TTC549 (cell line): ENCODE measurements at regions not wholly inside any gene's neighbourhood (a gene's known extent, or its start where the extent isn't known, plus 50 kb on each side); places are given as distances from the start of the nearest gene placed in this dataset.
"Not testable (repeated sequence)": the region's sequence is repeated elsewhere in the genome, so short reads cannot be mapped to it uniquely, and the experiment has no call there.

ENCODE experiments used
- FAIRE-seq: peaks from 2 replicates; lab custom pipeline; 2012; peaks lifted over from hg19 to GRCh38; lab: Jason Lieb, UNC

DNA sequence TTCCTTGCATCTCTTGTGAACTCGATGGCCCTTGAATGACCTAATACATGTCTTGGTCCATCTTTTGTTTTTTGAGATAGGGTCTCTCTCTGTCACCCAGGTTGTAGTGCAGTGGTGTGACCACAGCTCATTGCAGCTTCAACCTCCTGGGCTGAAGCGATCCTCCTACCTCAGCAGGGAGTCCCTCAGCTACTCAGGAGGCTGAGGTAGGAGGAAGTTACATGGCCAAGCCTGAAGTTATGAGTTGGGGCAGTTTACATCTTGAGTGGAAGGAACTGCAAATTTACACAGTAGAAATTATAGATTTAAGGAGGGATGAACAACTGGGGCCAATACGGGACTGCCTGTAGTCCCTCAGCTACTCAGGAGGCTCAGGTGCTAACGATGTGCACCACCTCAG lies 97.2 kb upstream of the METTL14 start:
- FAIRE-seq = no peak

DNA sequence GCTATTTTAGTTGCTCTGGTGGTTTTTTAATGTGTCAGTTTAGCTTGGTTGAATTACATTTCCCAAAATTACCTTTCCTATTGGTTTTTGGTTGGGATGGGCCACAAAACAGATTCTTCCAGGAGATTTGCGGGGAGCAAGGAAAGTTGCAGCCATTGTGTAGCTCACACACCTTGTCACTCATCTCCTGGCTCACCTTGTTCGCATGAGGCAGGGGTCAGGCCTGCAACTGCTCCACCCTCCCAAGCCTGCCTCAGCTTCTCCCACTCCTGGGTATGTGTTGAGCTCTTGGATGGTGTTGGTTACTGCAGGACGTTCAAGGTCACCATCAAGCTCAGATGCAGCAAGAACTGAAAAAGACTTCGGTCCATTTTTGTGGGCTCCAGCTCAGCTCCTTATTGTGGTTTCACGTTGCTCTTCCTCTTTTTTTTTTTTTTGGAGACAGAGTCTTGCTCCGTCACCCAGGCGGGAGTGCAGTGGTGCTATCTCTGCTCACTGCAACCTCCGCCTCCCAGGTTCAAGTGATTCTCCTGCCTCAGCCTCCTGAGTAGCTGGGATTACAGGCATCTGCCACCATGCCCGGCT lies 95.6 kb upstream of the METTL14 start:
- no peak for FAIRE-seq

DNA sequence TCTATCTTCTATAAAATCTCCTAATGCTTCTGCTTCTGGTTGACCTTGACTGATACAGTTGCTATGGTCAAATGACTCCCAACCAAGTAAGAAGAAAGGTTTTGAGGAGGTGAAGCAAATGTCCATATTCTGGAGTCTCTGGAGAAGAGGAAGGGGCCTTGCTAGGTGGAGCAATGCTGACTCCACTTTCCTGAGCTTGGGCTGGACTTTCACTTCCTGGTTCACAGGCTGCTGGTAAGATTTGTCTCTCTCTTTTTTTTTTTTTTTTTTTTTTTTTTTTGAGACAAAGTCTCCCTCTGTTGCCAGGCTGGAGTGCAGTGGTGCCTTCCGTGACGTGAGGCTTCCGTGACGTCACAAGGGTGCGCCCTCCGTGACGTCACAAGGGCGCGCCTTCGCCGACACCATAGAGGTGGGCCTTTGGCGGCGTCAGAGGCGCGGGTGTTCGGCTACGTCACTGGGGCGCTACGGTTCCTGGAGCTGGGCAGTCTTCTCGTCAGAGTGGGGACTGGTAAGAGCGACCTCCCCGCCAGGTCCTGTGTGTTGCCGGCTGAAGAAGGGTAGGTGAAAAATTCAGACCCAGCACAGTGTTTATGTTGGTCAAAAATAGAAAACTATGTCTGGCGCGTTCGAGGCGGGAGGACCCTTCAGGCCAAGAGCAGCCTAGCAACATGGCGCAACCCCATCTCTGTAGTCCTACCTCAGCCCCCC lies 93.7 kb upstream of the METTL14 start:
- peak; percentile 73 for FAIRE-seq

DNA sequence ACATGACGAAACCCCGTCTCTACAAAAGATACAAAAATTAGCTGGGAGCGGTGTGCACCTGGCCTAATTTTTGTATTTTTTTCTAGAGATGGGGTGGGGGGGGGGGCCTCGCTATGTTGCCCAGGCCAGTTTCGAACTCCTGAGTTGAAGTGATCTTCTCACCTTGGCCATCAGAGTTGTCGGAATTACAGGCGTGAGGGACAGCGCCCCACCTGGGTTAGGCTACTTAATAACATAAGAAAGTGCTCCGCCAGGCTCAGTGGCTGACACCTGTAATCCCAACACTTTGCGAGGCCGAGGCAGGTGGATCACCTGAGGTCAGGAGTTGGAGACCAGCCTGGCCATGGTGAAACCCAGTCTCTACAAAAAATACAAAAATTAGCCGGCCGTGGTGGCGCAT lies 92.9 kb upstream of the METTL14 start:
- not testable (repeated sequence) for FAIRE-seq

DNA sequence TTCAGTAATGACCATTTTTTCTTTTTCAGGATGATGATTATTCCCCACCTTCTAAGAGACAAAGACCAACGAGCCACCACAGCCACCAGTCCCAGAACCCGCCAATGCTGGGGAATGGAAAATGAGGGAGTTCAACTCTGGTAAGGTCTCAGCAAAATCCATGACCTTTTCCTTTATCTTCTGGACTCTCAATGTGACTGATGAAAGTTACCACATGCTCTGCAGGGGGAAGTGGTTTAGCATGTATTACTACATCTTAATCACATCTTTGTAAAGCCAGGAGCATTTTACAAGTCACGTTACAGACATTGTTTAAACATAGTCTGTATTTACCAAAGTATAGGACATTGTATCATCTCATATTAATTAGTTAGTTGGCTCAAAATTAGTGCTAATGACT lies 89.3 kb upstream of the METTL14 start:
- not testable (repeated sequence) for FAIRE-seq

DNA sequence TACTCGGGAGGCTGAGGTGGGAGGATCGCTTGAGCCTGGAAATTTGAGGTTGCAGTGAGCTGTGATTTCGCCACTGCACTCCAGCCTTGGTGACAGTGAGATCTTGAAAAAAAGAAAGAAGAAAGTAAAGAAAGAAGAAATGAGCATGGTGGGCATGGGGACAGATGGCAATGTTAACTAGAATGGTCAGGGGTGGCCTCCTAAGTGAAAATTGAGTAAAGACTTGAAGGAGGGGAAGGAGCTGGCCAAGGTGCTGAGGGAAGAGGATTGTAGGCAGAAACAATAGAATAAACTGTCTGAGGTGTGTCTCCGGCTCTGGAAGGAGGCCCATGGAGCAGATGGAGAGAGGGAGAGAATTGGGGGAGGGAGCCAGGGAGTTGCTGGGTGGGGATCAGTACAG lies 60.1 kb upstream of the METTL14 start:
- FAIRE-seq = not testable (repeated sequence)

DNA sequence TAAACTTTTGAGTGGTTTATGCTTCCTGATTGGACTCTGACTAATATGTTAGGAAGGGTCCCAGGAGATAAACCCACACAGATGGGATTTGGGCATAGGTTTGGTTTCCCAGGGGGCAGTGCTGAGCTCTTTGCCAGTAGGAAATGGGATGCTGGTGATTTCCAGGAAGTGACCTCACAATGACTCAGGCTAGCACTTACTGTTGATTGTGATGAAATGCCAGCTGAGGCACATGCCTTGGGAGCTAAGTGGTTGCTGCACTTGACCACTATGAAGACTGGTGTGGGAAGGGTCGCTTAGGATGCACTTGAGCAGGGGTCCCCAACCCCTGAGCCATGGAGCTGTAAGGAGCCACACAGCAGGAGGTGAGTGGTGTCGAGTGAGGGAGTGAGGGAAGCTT lies 55.5 kb upstream of the METTL14 start:
- FAIRE-seq = not testable (repeated sequence)

DNA sequence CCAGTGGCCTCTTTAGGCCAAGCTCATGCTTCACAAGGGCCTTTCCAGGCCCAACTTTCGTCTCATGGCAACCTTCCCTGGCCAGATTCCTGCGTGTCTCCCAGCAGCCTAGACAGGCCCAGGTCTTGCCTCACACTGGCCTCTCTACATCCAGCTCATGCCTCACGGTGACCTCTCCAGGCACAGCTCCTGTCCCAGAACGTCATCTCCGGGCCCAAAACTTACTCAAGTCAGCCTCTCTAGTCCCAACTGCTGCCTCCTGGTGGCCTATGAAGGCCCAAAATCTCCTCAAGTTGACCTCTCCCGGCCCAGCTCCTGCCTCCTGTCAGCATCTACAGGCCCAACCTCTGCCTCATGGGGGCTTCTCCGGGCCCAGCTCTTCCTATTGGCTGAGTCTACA lies 54.3 kb upstream of the METTL14 start:
- not testable (repeated sequence) for FAIRE-seq

DNA sequence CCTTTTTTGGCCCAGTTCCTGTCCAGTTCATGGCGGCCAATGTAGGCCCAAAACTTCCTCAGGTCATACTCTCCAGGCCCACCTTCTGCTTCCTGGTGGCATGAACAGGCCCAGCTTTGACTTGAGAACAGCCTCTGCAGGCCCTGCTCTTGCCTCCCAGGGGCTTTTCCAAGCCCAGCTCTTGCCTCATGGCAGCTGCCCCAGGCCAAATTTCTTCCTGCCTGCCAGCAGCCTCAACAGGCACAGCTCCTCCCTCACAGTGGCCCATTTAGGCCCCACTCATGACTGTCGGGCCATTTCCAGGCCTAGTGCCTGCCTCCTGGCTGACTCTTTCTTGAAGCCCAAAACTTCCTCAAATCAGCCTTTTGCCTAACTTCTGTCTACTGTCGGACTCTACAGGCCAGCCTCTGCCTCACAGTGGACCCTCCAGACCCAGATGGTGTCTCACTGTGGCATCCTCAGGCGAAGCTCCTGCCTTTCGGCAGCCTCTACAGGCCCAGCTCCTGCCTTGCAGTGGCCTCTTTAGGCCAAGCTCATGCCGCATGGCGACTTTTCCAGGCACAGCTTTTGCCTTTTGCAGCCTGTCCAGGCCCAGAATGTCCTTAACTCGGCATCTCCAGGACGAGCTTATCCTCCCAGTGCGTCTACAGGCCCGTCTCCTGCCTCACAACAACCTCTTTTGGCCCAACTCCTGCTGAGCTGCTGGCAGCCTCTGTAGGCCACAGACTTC lies 53.7 kb upstream of the METTL14 start:
- FAIRE-seq = not testable (repeated sequence)

DNA sequence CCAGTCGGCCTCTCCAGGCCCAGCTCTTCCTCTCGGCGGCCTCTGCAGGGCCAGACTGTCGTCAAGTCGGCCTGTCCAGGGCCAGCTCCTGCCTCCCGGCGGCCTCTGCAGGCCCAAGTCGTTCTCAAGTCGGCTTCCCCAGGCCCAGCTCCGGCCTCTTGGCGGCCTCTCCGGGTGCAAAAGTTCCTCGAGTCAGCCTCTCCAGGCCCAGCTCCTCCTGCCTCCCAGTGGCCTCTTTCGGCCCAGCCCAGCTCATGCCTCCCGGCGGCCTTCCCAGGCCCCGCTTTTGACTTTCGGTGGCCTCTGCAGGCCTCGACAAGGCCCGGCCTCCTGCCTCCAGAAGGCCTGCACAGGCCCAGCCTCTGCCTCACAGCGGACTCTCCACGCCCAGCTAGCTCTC lies 51.7 kb upstream of the METTL14 start:
- not testable (repeated sequence) for FAIRE-seq

DNA sequence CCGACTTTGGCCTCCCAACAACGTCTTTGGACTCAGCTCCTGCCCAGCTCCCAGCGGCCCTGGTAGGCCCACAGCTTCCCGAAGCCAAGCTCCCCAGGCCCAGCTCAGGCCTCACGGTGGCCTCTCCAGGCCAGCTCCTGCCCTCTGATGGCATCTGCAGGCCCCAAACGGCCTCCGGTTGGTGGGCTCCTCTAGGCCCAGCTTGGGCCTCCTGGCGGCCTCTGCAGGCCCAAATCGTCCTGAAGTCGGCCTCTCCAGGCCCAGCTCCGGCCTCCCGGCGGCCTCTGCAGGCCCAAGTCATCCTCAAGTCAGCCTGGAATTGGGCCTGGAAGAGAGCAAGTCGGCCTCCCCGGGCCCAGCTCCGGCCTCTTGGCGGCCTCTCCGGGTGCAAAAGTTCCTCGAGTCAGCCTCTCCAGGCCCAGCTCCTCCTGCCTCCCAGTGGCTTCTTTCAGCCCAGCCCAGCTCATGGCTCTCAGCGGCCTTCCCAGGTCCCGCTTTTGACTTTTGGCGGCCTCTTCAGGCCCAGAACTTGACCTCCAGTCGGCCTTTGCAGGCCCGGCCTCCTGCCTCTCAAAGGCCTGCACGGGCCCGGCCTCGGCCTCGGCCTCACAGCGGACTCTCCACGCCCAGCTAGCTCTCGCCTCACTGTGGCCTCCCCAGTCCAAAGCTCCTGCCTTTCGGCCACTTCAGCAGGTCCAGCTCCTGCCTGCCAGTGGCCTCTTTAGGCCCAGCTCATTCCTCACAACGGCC lies 50.9 kb upstream of the METTL14 start:
- not testable (repeated sequence) for FAIRE-seq
